AG04449 (cell line): ENCODE measurements at regions not wholly inside any gene's neighbourhood (a gene's known extent, or its start where the extent isn't known, plus 50 kb on each side); places are given as distances from the start of the nearest gene placed in this dataset.

ENCODE experiments used
- CTCF ChIA-PET: fragments of 350-600 bp; formaldehyde crosslinking; extraction: SDS; loops from one replicate; lab custom pipeline; 2021; ENCODE audit warnings: antibody characterized with exemption; lab: Yijun Ruan, JAX
- POLR2A ChIA-PET: fragments of 400-600, 350-600 bp; formaldehyde crosslinking; extraction: SDS; loops from one replicate; lab custom pipeline; 2020; ENCODE audit warnings: antibody characterized with exemption, inconsistent platforms; lab: Yijun Ruan, JAX
- DNase-seq: peaks from one replicate; pipeline ENCODE4 v3.0.0-alpha.2; 2010; ENCODE audit warnings: low read depth, low spot score
- H3K4me3 ChIP-seq: 2 replicates; pipeline ENCODE4 v1.5.1; 2011; ENCODE audit warnings: low read depth, mild to moderate bottlenecking, control low read depth, low read length
- CTCF ChIP-seq: IDR thresholded peaks from one replicate; pipeline ENCODE4 v1.5.1; 2011; ENCODE audit warnings: mild to moderate bottlenecking, moderate library complexity, low read length, control low read depth, inconsistent platforms; ENCODE audit not compliant: insufficient read depth; ENCODE audit errors: missing control alignments

GRCh38 chr13:24050796-24051715 is 109.5 kb upstream of the SPATA13 start:
- no peak for DNase-seq
- ChIA-PET POLR2A (no interaction called here), CTCF (interaction anchor here (0.8 to 4.4 kb wide), 5 partner anchors 10 to 168 kb away, joined by 3 to 54 read pairs (median 27); no protein-coding TSS in a partner anchor)
- no peak for TF ChIP-seq CTCF
- H3K4me3 ChIP-seq = no peak overlapping the region

GRCh38 chr13:24052547-24053518 is 107.7 kb upstream of the SPATA13 start:
- peak; percentile 5 for TF ChIP-seq CTCF
- ChIA-PET POLR2A (no interaction called here), CTCF (interaction anchor here (0.8 to 4.4 kb wide), 24 partner anchors 9 to 698 kb away, joined by 3 to 54 read pairs (median 5); partner anchors contain the start of gene SPATA13)

GRCh38 chr13:24053519-24054251 is 106.8 kb upstream of the SPATA13 start:
- no peak for DNase-seq
- CTCF ChIA-PET = interaction anchor here (0.8 to 4.4 kb wide), 25 partner anchors 8 to 699 kb away, joined by 3 to 54 read pairs (median 5); partner anchors contain the start of gene SPATA13
- TF ChIP-seq CTCF = peak; percentile 74
- POLR2A ChIA-PET = no interaction called here
- no peak overlapping the region for H3K4me3 ChIP-seq

More at GRCh38 chr13:24052547-24053518, 107.7 kb upstream of the SPATA13 start:
- H3K4me3 ChIP-seq = no peak overlapping the region
- no peak for DNase-seq

- TF ChIP-seq CTCF = no peak
Observed at GRCh38 chr13:24056616-24057137, 103.8 kb upstream of the SPATA13 start.

GRCh38 chr13:24060993-24061392 is 99.5 kb upstream of the SPATA13 start:
- H3K4me3 ChIP-seq = no peak overlapping the region
- no peak for TF ChIP-seq CTCF
- POLR2A ChIA-PET = no interaction called here
- CTCF ChIA-PET = interaction anchor here (0.7 to 1.9 kb wide), 4 partner anchors 8 to 170 kb away, joined by 3 to 8 read pairs (median 4); no protein-coding TSS in a partner anchor
- no peak for DNase-seq

More at GRCh38 chr13:24056616-24057137, 103.8 kb upstream of the SPATA13 start:
- POLR2A ChIA-PET = no interaction called here
- no peak overlapping the region for H3K4me3 ChIP-seq
- DNase-seq = no peak
- CTCF ChIA-PET = interaction anchor here (0.8 kb wide), 1 partner anchor 15 kb away, joined by 4 read pairs; no protein-coding TSS in a partner anchor
